DND-41 (cell line): ENCODE measurements at regions not wholly inside any gene's neighbourhood (a gene's known extent, or its start where the extent isn't known, plus 50 kb on each side); places are given as distances from the start of the nearest gene placed in this dataset.

ENCODE experiments used
- EZH2 ChIP-seq: IDR thresholded peaks from 3 replicates; pipeline ENCODE4 v1.6.1; 2012; ENCODE audit warnings: borderline replicate concordance, low read depth, mild to moderate bottlenecking, moderate library complexity, low read length, inconsistent platforms; ENCODE audit not compliant: severe bottlenecking
- TF ChIP-seq, protein P1 (sequence below): IDR thresholded peaks from 2 replicates; pipeline ENCODE4 v1.5.1; 2012; ENCODE audit warnings: borderline replicate concordance, low read length, moderate library complexity, mild to moderate bottlenecking; ENCODE audit not compliant: poor library complexity, severe bottlenecking; ENCODE audit errors: extremely low read depth

GRCh38 chr4:32189130-32189529 is 1469.0 kb downstream of the PCDH7 start:
- TF ChIP-seq EZH2: no peak
- TF ChIP-seq, protein P1, sequence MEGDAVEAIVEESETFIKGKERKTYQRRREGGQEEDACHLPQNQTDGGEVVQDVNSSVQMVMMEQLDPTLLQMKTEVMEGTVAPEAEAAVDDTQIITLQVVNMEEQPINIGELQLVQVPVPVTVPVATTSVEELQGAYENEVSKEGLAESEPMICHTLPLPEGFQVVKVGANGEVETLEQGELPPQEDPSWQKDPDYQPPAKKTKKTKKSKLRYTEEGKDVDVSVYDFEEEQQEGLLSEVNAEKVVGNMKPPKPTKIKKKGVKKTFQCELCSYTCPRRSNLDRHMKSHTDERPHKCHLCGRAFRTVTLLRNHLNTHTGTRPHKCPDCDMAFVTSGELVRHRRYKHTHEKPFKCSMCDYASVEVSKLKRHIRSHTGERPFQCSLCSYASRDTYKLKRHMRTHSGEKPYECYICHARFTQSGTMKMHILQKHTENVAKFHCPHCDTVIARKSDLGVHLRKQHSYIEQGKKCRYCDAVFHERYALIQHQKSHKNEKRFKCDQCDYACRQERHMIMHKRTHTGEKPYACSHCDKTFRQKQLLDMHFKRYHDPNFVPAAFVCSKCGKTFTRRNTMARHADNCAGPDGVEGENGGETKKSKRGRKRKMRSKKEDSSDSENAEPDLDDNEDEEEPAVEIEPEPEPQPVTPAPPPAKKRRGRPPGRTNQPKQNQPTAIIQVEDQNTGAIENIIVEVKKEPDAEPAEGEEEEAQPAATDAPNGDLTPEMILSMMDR: no peak
